ENCODE measurements at regions not wholly inside any gene's neighbourhood (a gene's known extent, or its start where the extent isn't known, plus 50 kb on each side); places are given as distances from the start of the nearest gene placed in this dataset.
A peak's percentile ranks its signal among the peaks of the same experiment; 100 is the strongest.

GRCh38 chr5:99651298-99651697 is 722.5 kb upstream of the CHD1 start:
- no peak overlapping the region for H2AFZ ChIP-seq (ENCODE audit: low read length)
- no peak overlapping the region for H3K4me3 ChIP-seq (ENCODE audit: low read length)
- no peaks in the 10 kb centered on the region for H3K27me3 ChIP-seq (ENCODE audit: low read length)
- no peaks in the 10 kb centered on the region for H3K36me3 ChIP-seq (ENCODE audit: low read depth, low read length)
- no peaks in the 10 kb centered on the region for H3K9me2 ChIP-seq (replicated peaks; ENCODE audit: low read length)
- ATAC-seq: no peak
- no peak for DNase-seq
- no peaks in the 10 kb centered on the region for H3K79me2 ChIP-seq (ENCODE audit: low read length)
- TF ChIP-seq EZH2 (IDR thresholded peaks at IDR 0.05; ENCODE audit: low read length, unreplicated experiment) (no peak), EZH2phosphoT487 (IDR thresholded peaks at IDR 0.05; ENCODE audit: borderline replicate concordance, low read length) (no peak), CTCF (conservative IDR thresholded peaks at IDR 0.05; ENCODE audit: low read depth, low read length) (no peak)
- no peaks in the 10 kb centered on the region for H4K20me1 ChIP-seq (ENCODE audit: low read length)
- intact Hi-C loops (cut with micrococcal nuclease): no loop called here
- H3F3A ChIP-seq (ENCODE audit: low read length, unreplicated experiment): no peaks in the 10 kb centered on the region
- BruUV-seq (replicated peaks): no TSS peak
- H3K4me2 ChIP-seq (ENCODE audit: low read length): no peak overlapping the region
- no peaks in the 10 kb centered on the region for H3K9me3 ChIP-seq (ENCODE audit: low read length)
- POLR2A ChIA-PET (ENCODE audit: unreplicated experiment): no interaction called here
- H3K9ac ChIP-seq (ENCODE audit: low read length): no peak overlapping the region
- peaks cover 10% of the 10 kb centered on the region for H3K4me1 ChIP-seq (ENCODE audit: insufficient read depth, low read length)
- CTCF ChIA-PET: no interaction called here
- H3K27ac ChIP-seq (ENCODE audit: low read length): no peak overlapping the region

GRCh38 chr5:99646011-99646647 is 717.3 kb upstream of the CHD1 start:
- Histone ChIP-seq H2AFZ (ENCODE audit: low read length) (peak overlapping the region; percentile 43; the same call in 1 of the 2 replicates), H3K9me3 (ENCODE audit: low read length) (no peaks in the 10 kb centered on the region), H3K79me2 (ENCODE audit: low read length) (no peaks in the 10 kb centered on the region), H3K4me3 (ENCODE audit: low read length) (peak overlapping the region; percentile 6; the same call in 1 of the 2 replicates), H3K9me2 (replicated peaks; ENCODE audit: low read length) (no peaks in the 10 kb centered on the region), H3K4me2 (ENCODE audit: low read length) (peak overlapping the region; percentile 72), H3K4me1 (ENCODE audit: insufficient read depth, low read length) (peaks cover 25% of the 10 kb centered on the region), H4K20me1 (ENCODE audit: low read length) (no peaks in the 10 kb centered on the region), H3K36me3 (ENCODE audit: low read depth, low read length) (no peaks in the 10 kb centered on the region), H3K9ac (ENCODE audit: low read length) (0 out of 2 replicates have a peak overlapping the region, but pooled peaks have one; percentile 5), H3F3A (ENCODE audit: low read length, unreplicated experiment) (no peaks in the 10 kb centered on the region), H3K27me3 (ENCODE audit: low read length) (no peaks in the 10 kb centered on the region), H3K27ac (ENCODE audit: low read length) (peak overlapping the region; percentile 66)
- ChIA-PET CTCF (no interaction called here), POLR2A (ENCODE audit: unreplicated experiment) (interaction anchor here (0.6 to 0.7 kb wide), 2 partner anchors 56 to 175 kb away, joined by 3 read pairs; no protein-coding TSS in a partner anchor)
- ATAC-seq (peak; percentile 77), DNase-seq (peak; percentile 74)
- no peak for TF ChIP-seq EZH2 (IDR thresholded peaks at IDR 0.05; ENCODE audit: low read length, unreplicated experiment)
- TF ChIP-seq EZH2phosphoT487 (IDR thresholded peaks at IDR 0.05; ENCODE audit: borderline replicate concordance, low read length): no peak
- no peak; the same call in 1 of the 2 replicates for TF ChIP-seq CTCF (conservative IDR thresholded peaks at IDR 0.05; ENCODE audit: low read depth, low read length)
- BruUV-seq (replicated peaks): no TSS peak
- intact Hi-C loops (cut with micrococcal nuclease): loop anchor here (2.0 to 5.0 kb wide), 2 partner anchors 57 to 666 kb away; no protein-coding TSS in a partner anchor

- Histone ChIP-seq H3K9me3 (ENCODE audit: low read length) (no peaks in the 10 kb centered on the region), H3K4me2 (ENCODE audit: low read length) (peak overlapping the region; percentile 72), H3K4me3 (ENCODE audit: low read length) (no peak overlapping the region), H2AFZ (ENCODE audit: low read length) (no peak overlapping the region), H3K27ac (ENCODE audit: low read length) (peak overlapping the region; percentile 66), H3F3A (ENCODE audit: low read length, unreplicated experiment) (no peaks in the 10 kb centered on the region), H3K9ac (ENCODE audit: low read length) (no peak overlapping the region), H3K36me3 (ENCODE audit: low read depth, low read length) (no peaks in the 10 kb centered on the region), H4K20me1 (ENCODE audit: low read length) (no peaks in the 10 kb centered on the region), H3K4me1 (ENCODE audit: insufficient read depth, low read length) (peaks cover 25% of the 10 kb centered on the region), H3K9me2 (replicated peaks; ENCODE audit: low read length) (no peaks in the 10 kb centered on the region), H3K79me2 (ENCODE audit: low read length) (no peaks in the 10 kb centered on the region), H3K27me3 (ENCODE audit: low read length) (no peaks in the 10 kb centered on the region)
- ChIA-PET CTCF (interaction anchor here (0.6 kb wide), 1 partner anchor 41 kb away, joined by 4 read pairs; no protein-coding TSS in a partner anchor), POLR2A (ENCODE audit: unreplicated experiment) (no interaction called here)
- intact Hi-C loops (cut with micrococcal nuclease): loop anchor here (2.0 to 5.0 kb wide), 2 partner anchors 20 to 667 kb away; no protein-coding TSS in a partner anchor
- ATAC-seq (peak; percentile 81), DNase-seq (peak; percentile 75)
- TF ChIP-seq EZH2 (IDR thresholded peaks at IDR 0.05; ENCODE audit: low read length, unreplicated experiment) (no peak), CTCF (conservative IDR thresholded peaks at IDR 0.05; ENCODE audit: low read depth, low read length) (no peak), EZH2phosphoT487 (IDR thresholded peaks at IDR 0.05; ENCODE audit: borderline replicate concordance, low read length) (no peak)
- no TSS peak for BruUV-seq (replicated peaks)
Measured at GRCh38 chr5:99644822-99645221, 716.0 kb upstream of the CHD1 start.

Data from PC-3 (cell line).